ENCODE measurements at regions not wholly inside any gene's neighbourhood (a gene's known extent, or its start where the extent isn't known, plus 50 kb on each side); places are given as distances from the start of the nearest gene placed in this dataset.

DNA sequence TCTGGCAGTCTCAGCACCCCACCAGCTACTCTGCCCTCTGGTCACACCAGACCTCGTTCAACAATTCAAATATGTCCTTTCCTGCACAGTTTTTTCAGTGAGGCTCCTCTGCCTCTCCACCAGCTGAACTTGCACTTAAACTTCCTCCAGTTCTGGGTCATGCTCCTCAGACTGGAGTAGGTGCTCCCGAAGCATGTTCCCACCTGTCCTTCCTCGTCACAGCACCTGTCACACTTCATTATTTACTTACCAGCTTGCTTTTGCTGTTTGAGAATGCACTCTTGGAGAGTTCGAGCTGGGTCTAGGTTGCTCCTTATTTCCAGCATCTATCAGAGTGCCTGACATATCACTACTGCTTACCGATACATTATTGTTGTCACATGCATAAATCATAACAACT, 144.8 kb upstream of the TTC29 start (continued):
- TF ChIP-seq TCF4 (CRISPR knock-in tag; IDR thresholded peaks at IDR 0.05; ENCODE audit: borderline replicate concordance) (no peak), TOX (CRISPR knock-in tag; IDR thresholded peaks at IDR 0.05; ENCODE audit: borderline replicate concordance) (no peak), GLIS3 (CRISPR knock-in tag; IDR thresholded peaks at IDR 0.05) (no peak)

DNA sequence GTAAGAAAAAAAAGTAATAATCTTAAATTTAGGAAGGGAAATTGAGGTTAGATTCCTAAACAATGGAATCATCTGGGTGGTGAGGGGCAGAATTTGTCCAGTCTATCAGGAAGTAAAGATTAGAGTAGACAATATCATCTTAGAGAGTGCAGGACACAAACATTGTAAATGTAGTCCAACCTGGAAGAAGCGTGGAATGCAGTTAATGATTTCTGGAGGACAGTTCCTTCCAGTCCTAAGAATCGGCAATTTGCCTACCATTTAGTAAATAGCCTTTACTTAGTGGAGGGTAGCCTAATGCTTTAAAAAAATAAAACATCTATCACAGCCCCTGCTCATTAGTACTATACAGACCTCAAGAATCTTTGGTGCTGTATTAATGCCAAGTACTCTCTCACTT, 147.5 kb upstream of the TTC29 start:
- ATAC-seq: no peak
- TF ChIP-seq TOX (CRISPR knock-in tag; IDR thresholded peaks at IDR 0.05; ENCODE audit: borderline replicate concordance): no peak
- TF ChIP-seq PPARA (CRISPR knock-in tag; IDR thresholded peaks at IDR 0.05; ENCODE audit: borderline replicate concordance): no peak
- no peak for TF ChIP-seq ZNF565 (CRISPR knock-in tag; conservative IDR thresholded peaks at IDR 0.05; ENCODE audit: low read depth)
- TF ChIP-seq ZFP3 (CRISPR knock-in tag; IDR thresholded peaks at IDR 0.05): no peak
- TF ChIP-seq, protein P1, sequence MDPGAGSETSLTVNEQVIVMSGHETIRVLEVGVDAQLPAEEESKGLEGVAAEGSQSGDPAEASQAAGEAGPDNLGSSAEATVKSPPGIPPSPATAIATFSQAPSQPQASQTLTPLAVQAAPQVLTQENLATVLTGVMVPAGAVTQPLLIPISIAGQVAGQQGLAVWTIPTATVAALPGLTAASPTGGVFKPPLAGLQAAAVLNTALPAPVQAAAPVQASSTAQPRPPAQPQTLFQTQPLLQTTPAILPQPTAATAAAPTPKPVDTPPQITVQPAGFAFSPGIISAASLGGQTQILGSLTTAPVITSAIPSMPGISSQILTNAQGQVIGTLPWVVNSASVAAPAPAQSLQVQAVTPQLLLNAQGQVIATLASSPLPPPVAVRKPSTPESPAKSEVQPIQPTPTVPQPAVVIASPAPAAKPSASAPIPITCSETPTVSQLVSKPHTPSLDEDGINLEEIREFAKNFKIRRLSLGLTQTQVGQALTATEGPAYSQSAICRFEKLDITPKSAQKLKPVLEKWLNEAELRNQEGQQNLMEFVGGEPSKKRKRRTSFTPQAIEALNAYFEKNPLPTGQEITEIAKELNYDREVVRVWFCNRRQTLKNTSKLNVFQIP (CRISPR knock-in tag; IDR thresholded peaks at IDR 0.05; ENCODE audit: borderline replicate concordance, low read depth): no peak
- TF ChIP-seq, protein P2, sequence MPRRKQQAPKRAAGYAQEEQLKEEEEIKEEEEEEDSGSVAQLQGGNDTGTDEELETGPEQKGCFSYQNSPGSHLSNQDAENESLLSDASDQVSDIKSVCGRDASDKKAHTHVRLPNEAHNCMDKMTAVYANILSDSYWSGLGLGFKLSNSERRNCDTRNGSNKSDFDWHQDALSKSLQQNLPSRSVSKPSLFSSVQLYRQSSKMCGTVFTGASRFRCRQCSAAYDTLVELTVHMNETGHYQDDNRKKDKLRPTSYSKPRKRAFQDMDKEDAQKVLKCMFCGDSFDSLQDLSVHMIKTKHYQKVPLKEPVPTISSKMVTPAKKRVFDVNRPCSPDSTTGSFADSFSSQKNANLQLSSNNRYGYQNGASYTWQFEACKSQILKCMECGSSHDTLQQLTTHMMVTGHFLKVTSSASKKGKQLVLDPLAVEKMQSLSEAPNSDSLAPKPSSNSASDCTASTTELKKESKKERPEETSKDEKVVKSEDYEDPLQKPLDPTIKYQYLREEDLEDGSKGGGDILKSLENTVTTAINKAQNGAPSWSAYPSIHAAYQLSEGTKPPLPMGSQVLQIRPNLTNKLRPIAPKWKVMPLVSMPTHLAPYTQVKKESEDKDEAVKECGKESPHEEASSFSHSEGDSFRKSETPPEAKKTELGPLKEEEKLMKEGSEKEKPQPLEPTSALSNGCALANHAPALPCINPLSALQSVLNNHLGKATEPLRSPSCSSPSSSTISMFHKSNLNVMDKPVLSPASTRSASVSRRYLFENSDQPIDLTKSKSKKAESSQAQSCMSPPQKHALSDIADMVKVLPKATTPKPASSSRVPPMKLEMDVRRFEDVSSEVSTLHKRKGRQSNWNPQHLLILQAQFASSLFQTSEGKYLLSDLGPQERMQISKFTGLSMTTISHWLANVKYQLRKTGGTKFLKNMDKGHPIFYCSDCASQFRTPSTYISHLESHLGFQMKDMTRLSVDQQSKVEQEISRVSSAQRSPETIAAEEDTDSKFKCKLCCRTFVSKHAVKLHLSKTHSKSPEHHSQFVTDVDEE (CRISPR knock-in tag; IDR thresholded peaks at IDR 0.05): no peak
- no peak for TF ChIP-seq OSR1 (CRISPR knock-in tag; IDR thresholded peaks at IDR 0.05)
- TF ChIP-seq ZNF8 (CRISPR knock-in tag; IDR thresholded peaks at IDR 0.05): no peak
- TF ChIP-seq, protein P3, sequence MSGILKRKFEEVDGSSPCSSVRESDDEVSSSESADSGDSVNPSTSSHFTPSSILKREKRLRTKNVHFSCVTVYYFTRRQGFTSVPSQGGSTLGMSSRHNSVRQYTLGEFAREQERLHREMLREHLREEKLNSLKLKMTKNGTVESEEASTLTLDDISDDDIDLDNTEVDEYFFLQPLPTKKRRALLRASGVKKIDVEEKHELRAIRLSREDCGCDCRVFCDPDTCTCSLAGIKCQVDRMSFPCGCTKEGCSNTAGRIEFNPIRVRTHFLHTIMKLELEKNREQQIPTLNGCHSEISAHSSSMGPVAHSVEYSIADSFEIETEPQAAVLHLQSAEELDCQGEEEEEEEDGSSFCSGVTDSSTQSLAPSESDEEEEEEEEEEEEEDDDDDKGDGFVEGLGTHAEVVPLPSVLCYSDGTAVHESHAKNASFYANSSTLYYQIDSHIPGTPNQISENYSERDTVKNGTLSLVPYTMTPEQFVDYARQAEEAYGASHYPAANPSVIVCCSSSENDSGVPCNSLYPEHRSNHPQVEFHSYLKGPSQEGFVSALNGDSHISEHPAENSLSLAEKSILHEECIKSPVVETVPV (CRISPR knock-in tag; IDR thresholded peaks at IDR 0.05): no peak
- no peak for TF ChIP-seq RARB (CRISPR knock-in tag; IDR thresholded peaks at IDR 0.05)

DNA sequence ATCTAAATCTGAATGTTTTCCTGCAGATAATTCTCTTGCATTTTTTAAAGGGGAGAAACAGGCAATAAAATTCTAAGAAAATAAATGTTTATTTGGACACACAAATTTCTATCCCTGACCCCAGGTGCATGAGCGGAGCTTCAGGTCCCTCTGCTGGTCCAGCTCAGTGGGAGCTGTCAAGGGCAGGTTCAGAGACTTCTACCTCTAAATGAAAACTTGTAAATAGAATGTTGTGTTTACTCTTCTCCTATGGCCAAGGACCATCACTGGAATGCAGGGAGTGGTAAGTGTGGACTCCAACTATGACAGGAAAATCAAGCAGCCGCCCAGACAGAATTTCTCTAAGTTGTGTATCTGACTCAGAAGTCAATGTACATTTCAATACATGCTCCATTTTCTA, 148.6 kb upstream of the TTC29 start:
- ATAC-seq: no peak
- TF ChIP-seq ESRRG (CRISPR knock-in tag; IDR thresholded peaks at IDR 0.05): no peak
- TF ChIP-seq, protein P2 (CRISPR knock-in tag; IDR thresholded peaks at IDR 0.05): no peak
- TF ChIP-seq ZNF8 (CRISPR knock-in tag; IDR thresholded peaks at IDR 0.05): no peak
- TF ChIP-seq PPARA (CRISPR knock-in tag; IDR thresholded peaks at IDR 0.05; ENCODE audit: borderline replicate concordance): no peak
- TF ChIP-seq ARNTL (CRISPR knock-in tag; IDR thresholded peaks at IDR 0.05; ENCODE audit: borderline replicate concordance, low read depth): no peak
- no peak for TF ChIP-seq CSDC2 (CRISPR knock-in tag; IDR thresholded peaks at IDR 0.05)
- TF ChIP-seq ISL1 (CRISPR knock-in tag; IDR thresholded peaks at IDR 0.05): no peak

DNA sequence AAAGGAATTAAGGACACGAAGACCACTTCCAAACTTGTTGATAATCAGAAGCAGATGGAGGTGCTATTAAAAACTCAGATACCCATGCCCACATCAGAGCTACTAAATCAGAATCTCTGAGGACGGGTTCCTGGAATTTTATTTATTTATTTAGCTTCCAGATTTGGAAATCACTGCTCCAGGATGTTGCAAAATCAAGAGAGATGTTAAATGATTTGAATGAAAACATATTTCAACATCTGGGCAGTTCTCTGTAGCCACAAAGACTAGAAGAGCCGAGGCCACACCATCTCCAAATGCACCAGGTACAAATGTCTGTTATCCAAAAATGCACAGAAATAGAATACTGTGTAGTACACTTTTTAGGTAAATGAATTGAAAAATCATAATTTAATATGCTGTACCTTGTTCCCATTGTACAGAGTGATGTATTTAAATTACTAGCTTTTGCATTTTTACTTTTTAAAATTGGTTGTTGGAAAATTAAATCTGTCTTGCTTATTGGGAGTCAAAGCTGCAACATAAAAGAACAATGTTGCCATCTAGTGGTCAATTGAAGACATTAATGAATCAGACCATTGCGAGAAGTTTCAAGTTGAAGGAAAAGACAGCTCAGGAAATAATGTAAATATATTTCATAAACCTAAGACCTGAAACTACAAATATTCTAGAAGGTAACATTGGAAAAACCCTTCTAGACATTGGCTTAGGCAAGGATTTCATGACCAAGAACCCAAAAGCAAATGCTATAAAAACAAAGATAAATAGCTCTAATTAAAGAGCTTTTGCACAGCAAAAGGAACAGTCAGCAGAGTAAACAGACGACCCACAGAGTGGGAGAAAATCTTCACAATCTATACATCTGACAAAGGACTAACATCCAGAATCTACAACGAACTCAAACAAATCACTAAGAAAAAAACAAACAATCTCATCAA, 151.3 kb upstream of the TTC29 start:
- ATAC-seq: peak; percentile 78
- TF ChIP-seq ZNF8 (CRISPR knock-in tag; IDR thresholded peaks at IDR 0.05): no peak
- TF ChIP-seq, protein P1 (CRISPR knock-in tag; IDR thresholded peaks at IDR 0.05; ENCODE audit: borderline replicate concordance, low read depth): no peak
- no peak for TF ChIP-seq ZNF565 (CRISPR knock-in tag; conservative IDR thresholded peaks at IDR 0.05; ENCODE audit: low read depth)
- TF ChIP-seq ISL1 (CRISPR knock-in tag; IDR thresholded peaks at IDR 0.05): no peak
- no peak for TF ChIP-seq ZNF70 (CRISPR knock-in tag; IDR thresholded peaks at IDR 0.05)
- TF ChIP-seq TOX (CRISPR knock-in tag; IDR thresholded peaks at IDR 0.05; ENCODE audit: borderline replicate concordance): no peak
- no peak for TF ChIP-seq SNAI2 (CRISPR knock-in tag; IDR thresholded peaks at IDR 0.05)
- no peak for TF ChIP-seq ZFP30 (CRISPR knock-in tag; IDR thresholded peaks at IDR 0.05)
- no peak for TF ChIP-seq BACH2 (CRISPR knock-in tag; IDR thresholded peaks at IDR 0.05; ENCODE audit: borderline replicate concordance)
- TF ChIP-seq, protein P3 (CRISPR knock-in tag; IDR thresholded peaks at IDR 0.05): no peak
- no peak for TF ChIP-seq GLIS3 (CRISPR knock-in tag; IDR thresholded peaks at IDR 0.05)
